ENCODE measurements at regions not wholly inside any gene's neighbourhood (a gene's known extent, or its start where the extent isn't known, plus 50 kb on each side); places are given as distances from the start of the nearest gene placed in this dataset.

GRCh38 chr6:149185799-149186357 lies 131.6 kb upstream of the TAB2 start:
- no peak for DNase-seq (ENCODE audit: low spot score in 2 of 2)
- Mint-ChIP-seq H3K36me3 (no peaks in the 10 kb centered on the region), H3K9me3 (peaks cover 3% of the 10 kb centered on the region), H3K4me3 (no peak overlapping the region), H3K27ac (no peak overlapping the region), H3K4me1 (peaks cover 13% of the 10 kb centered on the region)
- ATAC-seq: no peak

- ATAC-seq (no peak), DNase-seq (ENCODE audit: low spot score in 2 of 2) (no peak)
- H3K4me3 Mint-ChIP-seq: no peak overlapping the region
- H3K36me3 Mint-ChIP-seq: no peaks in the 10 kb centered on the region
- peaks cover 3% of the 10 kb centered on the region for H3K9me3 Mint-ChIP-seq
- H3K27ac Mint-ChIP-seq: no peak overlapping the region
- peaks cover 13% of the 10 kb centered on the region for H3K4me1 Mint-ChIP-seq
Measured at GRCh38 chr6:149186873-149187272, 130.6 kb upstream of the TAB2 start.

- Mint-ChIP-seq H3K36me3 (no peaks in the 10 kb centered on the region), H3K27ac (peak overlapping the region; percentile 41), H3K4me1 (peaks cover 25% of the 10 kb centered on the region), H3K4me3 (no peak overlapping the region), H3K9me3 (no peaks in the 10 kb centered on the region)
- DNase-seq (ENCODE audit: low spot score in 2 of 2) (no peak), ATAC-seq (peak; percentile 76)
Measured at GRCh38 chr6:149190224-149190831, 127.2 kb upstream of the TAB2 start.

DNA sequence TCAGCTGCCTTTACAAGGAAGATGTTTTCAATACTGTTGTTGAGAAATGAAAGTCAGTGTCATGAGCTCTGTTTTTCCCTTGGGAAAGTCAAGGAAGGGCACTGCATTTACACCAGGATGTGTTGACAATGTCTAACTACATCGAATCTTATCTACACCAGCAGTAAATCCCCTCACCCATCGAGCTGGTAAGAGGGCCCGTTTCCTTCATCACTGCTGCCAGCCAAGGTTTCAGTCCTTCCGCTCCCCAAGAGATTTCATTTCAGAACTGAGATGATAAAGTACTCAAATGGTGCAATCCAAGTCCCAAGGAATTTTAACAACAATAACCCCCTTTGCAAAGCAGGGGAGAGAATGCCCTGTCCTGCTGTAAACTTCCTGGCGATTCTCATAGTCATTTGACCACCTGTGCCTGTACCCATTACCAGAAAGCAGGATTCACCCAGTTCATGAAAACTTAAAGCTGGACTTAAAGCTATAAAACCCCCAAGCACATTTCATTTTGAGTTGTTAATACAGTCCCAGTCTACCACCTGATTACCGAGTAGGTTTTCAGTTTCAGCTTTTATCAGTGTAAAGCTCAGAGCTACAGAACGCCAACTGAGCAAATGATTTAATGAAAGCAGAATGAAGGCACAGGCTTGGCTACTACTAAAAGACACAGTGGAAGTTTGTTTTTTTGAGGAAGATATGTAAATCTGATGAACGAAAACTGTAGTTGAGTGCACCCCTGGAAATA lies 122.5 kb upstream of the TAB2 start:
- H3K4me1 Mint-ChIP-seq: peaks cover 26% of the 10 kb centered on the region
- H3K36me3 Mint-ChIP-seq: no peaks in the 10 kb centered on the region
- DNase-seq (ENCODE audit: low spot score in 2 of 2): no peak
- peak; percentile 78 for ATAC-seq
- peak overlapping the region; percentile 76 for H3K27ac Mint-ChIP-seq
- peaks cover 6% of the 10 kb centered on the region for H3K9me3 Mint-ChIP-seq
- peak overlapping the region; percentile 51 for H3K4me3 Mint-ChIP-seq

- no peak for DNase-seq (ENCODE audit: low spot score in 2 of 2)
- H3K27ac Mint-ChIP-seq: no peak overlapping the region
- no peak for ATAC-seq
- no peaks in the 10 kb centered on the region for H3K36me3 Mint-ChIP-seq
- peaks cover 8% of the 10 kb centered on the region for H3K9me3 Mint-ChIP-seq
- H3K4me1 Mint-ChIP-seq: peaks cover 18% of the 10 kb centered on the region
- no peak overlapping the region for H3K4me3 Mint-ChIP-seq
Measured at GRCh38 chr6:149196091-149196490, 121.4 kb upstream of the TAB2 start.

- no peaks in the 10 kb centered on the region for H3K36me3 Mint-ChIP-seq
- H3K4me3 Mint-ChIP-seq: no peak overlapping the region
- H3K27ac Mint-ChIP-seq: no peak overlapping the region
- ATAC-seq (no peak), DNase-seq (ENCODE audit: low spot score in 2 of 2) (no peak)
- peaks cover 8% of the 10 kb centered on the region for H3K9me3 Mint-ChIP-seq
- peaks cover 18% of the 10 kb centered on the region for H3K4me1 Mint-ChIP-seq
Measured at GRCh38 chr6:149197482-149197881, 120.0 kb upstream of the TAB2 start.

- no peaks in the 10 kb centered on the region for H3K36me3 Mint-ChIP-seq
- peaks cover 8% of the 10 kb centered on the region for H3K9me3 Mint-ChIP-seq
- DNase-seq (ENCODE audit: low spot score in 2 of 2): no peak
- H3K27ac Mint-ChIP-seq: no peak overlapping the region
- peaks cover 18% of the 10 kb centered on the region for H3K4me1 Mint-ChIP-seq
- H3K4me3 Mint-ChIP-seq: no peak overlapping the region
- no peak for ATAC-seq
Measured at GRCh38 chr6:149198265-149198664, 119.2 kb upstream of the TAB2 start.

DNA sequence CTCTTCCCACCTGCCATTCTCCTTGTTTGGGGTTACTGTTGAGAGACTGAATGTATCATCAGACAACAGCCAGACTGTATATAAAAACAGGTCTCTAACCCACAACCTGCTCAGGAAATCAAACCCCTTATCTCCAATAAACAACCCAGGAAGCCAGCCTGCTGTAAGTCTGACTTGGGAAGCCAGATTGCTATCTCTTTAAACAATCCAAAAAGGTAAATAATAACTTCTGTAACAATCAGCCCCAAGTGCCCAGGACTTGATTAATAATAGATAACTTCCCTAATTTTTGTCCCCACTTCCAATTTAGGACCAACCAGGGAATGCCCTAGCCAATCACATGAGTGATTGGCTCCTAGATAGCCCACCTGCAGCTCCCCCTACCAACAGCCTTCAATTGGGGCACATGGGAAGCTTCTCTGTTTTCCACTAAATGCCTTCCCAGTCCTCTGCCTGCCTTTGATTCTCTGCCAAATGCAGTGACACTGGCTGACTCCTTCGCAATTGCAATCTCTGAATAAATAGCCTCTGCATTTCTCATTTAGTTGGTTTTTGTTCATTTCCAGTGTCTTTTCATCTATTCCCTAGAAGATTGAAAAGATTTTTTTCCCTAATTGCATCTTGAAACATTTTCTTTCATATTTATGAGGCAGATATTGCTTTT lies 117.1 kb upstream of the TAB2 start:
- no peak overlapping the region for H3K27ac Mint-ChIP-seq
- H3K9me3 Mint-ChIP-seq: peaks cover 8% of the 10 kb centered on the region
- peaks cover 5% of the 10 kb centered on the region for H3K4me1 Mint-ChIP-seq
- H3K4me3 Mint-ChIP-seq: no peak overlapping the region
- no peak for DNase-seq (ENCODE audit: low spot score in 2 of 2)
- H3K36me3 Mint-ChIP-seq: no peaks in the 10 kb centered on the region
- ATAC-seq: no peak

- no peak for ATAC-seq
- no peak for DNase-seq (ENCODE audit: low spot score in 2 of 2)
- no peak overlapping the region for H3K4me3 Mint-ChIP-seq
- H3K27ac Mint-ChIP-seq: no peak overlapping the region
- peaks cover 2% of the 10 kb centered on the region for H3K4me1 Mint-ChIP-seq
- H3K9me3 Mint-ChIP-seq: peaks cover 8% of the 10 kb centered on the region
- H3K36me3 Mint-ChIP-seq: no peaks in the 10 kb centered on the region
Measured at GRCh38 chr6:149201068-149201655, 116.3 kb upstream of the TAB2 start.

DNA sequence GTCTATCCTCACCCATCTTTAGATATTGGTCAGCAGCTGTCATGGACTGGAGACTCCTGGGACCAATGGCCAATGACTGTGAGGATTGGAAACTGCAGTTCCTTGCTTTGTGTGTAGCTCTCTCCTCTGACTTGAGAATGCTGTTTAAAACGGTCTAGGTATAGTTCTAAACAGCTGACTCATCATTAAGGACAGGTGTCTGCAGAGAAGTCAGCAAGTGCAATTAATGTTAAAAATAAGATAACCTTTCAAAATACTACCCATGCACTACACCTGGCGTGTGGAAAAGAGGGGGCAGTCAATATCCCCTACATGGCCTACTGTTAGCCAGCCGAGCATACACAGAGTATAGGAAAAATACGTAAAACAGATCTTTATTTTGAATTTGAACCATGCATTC lies 115.4 kb upstream of the TAB2 start:
- Mint-ChIP-seq H3K36me3 (no peaks in the 10 kb centered on the region), H3K4me3 (no peak overlapping the region), H3K4me1 (no peaks in the 10 kb centered on the region), H3K27ac (no peak overlapping the region), H3K9me3 (peaks cover 8% of the 10 kb centered on the region)
- ATAC-seq (no peak), DNase-seq (ENCODE audit: low spot score in 2 of 2) (no peak)

GRCh38 chr6:149202952-149203351 lies 114.6 kb upstream of the TAB2 start:
- no peak for ATAC-seq
- H3K4me1 Mint-ChIP-seq: no peaks in the 10 kb centered on the region
- peaks cover 5% of the 10 kb centered on the region for H3K9me3 Mint-ChIP-seq
- no peaks in the 10 kb centered on the region for H3K36me3 Mint-ChIP-seq
- H3K27ac Mint-ChIP-seq: peak overlapping the region; percentile 8
- DNase-seq (ENCODE audit: low spot score in 2 of 2): no peak
- H3K4me3 Mint-ChIP-seq: no peak overlapping the region

DNA sequence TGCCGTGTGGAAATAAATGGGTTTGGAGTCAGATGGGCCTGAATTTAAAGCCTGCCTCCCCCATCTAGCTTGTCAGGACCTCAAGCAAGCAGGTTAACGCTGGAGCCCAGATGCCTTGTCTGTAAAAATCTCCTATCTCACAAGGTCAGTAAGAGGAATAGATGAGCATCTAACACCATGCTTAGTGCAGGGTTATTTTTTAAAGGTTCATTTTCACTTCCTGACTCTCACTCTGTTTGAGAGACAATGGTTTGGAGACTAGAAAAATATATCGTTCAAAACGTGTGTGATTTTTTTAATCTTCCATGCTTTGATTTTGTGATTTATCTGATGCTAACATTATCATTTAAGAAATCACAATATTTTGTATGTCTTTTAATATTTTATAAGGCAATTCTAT lies 114.0 kb upstream of the TAB2 start:
- peaks cover 5% of the 10 kb centered on the region for H3K9me3 Mint-ChIP-seq
- DNase-seq (ENCODE audit: low spot score in 2 of 2) (no peak), ATAC-seq (no peak)
- H3K27ac Mint-ChIP-seq: no peak overlapping the region
- no peaks in the 10 kb centered on the region for H3K36me3 Mint-ChIP-seq
- H3K4me3 Mint-ChIP-seq: no peak overlapping the region
- H3K4me1 Mint-ChIP-seq: no peaks in the 10 kb centered on the region

GRCh38 chr6:149208134-149208601 lies 109.3 kb upstream of the TAB2 start:
- ATAC-seq: no peak
- Mint-ChIP-seq H3K9me3 (no peaks in the 10 kb centered on the region), H3K36me3 (peaks cover 16% of the 10 kb centered on the region), H3K4me1 (peaks cover 16% of the 10 kb centered on the region), H3K27ac (no peak overlapping the region), H3K4me3 (no peak overlapping the region)
- DNase-seq (ENCODE audit: low spot score in 2 of 2): no peak

GRCh38 chr6:149209871-149210775 lies 107.4 kb upstream of the TAB2 start:
- H3K36me3 Mint-ChIP-seq: peaks cover 16% of the 10 kb centered on the region
- H3K9me3 Mint-ChIP-seq: no peaks in the 10 kb centered on the region
- no peak overlapping the region for H3K4me3 Mint-ChIP-seq
- ATAC-seq (peak; percentile 76), DNase-seq (ENCODE audit: low spot score in 2 of 2) (peak in 1 of 2 donors; percentile 64)
- peaks cover 16% of the 10 kb centered on the region for H3K4me1 Mint-ChIP-seq
- no peak overlapping the region for H3K27ac Mint-ChIP-seq

All from stimulated activated effector memory CD8-positive, alpha-beta T cell treated with anti-CD3 and anti-CD28 coated beads, Interleukin-12 subunit alpha, Interleukin-12 subunit beta, amount 100 ng/mL, for 72 hours (primary cell).